Activated CD4-positive, alpha-beta T cell treated with anti-CD3 and anti-CD28 coated beads, Interleukin-10, Interleukin-2, amounts not matched to agents 100 ng/mL and 50 ng/mL, durations not matched to agents 16 hours and 8 hours (primary cell): ENCODE measurements at regions not wholly inside any gene's neighbourhood (a gene's known extent, or its start where the extent isn't known, plus 50 kb on each side); places are given as distances from the start of the nearest gene placed in this dataset.
A peak's percentile ranks its signal among the peaks of the same experiment; 100 is the strongest.

Experiments
- DNase-seq: peaks from one replicate; pipeline ENCODE4 v3.0.0-alpha.2; 2020

DNA sequence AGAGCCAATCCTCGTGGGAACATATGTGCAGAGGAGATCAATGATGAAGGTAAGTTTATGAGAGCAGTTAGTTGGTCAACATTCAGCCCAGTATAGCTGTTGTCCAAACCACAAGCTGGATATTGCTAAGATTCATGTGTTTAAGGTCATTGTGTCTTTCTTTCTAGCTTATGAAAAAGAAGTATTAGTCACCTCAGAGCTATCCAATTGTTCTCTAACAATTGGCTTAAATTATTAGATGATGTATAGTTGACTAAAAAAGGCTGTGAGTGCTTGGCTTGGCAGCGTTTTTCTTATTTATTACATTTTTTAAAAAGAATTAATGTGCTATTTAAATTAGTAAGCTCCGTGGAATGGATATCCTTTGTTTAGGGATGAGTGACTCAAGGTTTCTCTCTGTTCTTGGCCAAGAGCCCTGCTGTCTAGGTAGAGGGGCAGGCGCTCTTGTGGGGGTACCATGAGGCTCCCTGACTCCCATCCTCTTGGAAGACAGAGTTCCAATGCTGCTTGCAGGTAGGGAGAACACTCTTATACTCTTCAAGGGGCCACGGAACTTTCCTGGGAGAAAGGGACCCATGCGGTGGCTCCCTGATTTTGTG, 487.4 kb downstream of the IRX1 start:
- DNase-seq, result no peak

- DNase-seq, result no peak
Observed at GRCh38 chr5:4083591-4084337, 488.1 kb downstream of the IRX1 start.

- no peak for DNase-seq
Observed at GRCh38 chr5:4086081-4086480, 490.4 kb downstream of the IRX1 start.

DNA sequence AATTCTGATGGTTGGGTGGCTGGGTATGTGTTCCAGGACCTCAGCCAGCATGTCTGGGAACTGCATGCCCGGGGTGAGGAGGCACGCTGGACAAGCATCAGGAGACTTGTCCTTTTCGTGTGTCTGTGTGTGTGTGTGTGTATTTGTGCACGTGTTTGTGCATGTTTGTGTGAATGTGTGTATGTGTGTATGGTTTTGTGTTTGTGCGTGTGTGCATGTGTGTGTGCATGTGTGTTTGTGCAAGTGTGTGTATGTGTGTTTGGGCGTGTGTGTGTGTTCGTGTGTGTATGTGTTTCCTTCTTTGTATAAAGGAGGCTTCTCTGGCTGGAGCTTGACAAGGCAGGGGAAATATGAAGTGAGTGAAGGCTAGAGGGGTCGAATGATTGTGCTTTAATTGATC, 491.5 kb downstream of the IRX1 start:
- DNase-seq, result no peak

GRCh38 chr5:4089087-4089486, 493.5 kb downstream of the IRX1 start:
- no peak for DNase-seq

DNA sequence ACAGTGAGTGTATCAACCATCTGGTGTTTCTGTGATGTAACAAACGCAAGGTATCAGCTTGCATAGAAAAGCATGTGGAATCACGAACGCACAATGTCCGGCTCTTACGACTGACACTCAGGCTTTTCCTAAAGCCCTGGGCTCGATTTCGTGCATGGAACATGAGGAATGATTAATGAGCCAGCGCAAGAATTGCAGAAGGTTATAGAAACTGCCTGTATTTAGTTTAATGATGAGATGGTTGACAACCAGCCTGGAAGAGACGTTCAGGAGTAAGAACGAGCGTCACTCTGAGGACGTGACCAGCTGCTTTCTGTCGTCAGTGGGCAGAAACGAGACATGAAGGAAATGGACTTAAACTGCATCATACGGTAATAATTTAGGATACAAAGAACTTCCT, 497.6 kb downstream of the IRX1 start:
- DNase-seq, result no peak

DNA sequence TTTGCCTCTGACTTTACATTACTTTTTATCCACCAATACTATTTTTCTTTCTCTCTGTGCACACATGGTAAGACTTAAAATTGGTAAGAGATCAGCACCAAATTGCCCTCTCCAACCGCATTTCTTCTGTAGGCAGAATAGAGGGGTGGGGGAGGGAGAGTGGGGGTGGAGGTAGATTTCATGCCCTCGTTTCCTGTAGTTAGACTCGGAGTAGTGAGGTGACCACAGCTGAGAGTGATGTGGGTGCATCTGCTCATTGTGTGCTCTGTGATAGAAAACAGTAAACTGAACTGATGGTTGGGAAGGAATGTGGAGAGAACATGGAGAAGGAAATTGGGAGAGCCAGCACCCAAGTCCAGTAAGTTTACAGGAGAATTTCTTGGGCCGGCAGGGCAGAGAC, 498.3 kb downstream of the IRX1 start:
- no peak for DNase-seq

DNA sequence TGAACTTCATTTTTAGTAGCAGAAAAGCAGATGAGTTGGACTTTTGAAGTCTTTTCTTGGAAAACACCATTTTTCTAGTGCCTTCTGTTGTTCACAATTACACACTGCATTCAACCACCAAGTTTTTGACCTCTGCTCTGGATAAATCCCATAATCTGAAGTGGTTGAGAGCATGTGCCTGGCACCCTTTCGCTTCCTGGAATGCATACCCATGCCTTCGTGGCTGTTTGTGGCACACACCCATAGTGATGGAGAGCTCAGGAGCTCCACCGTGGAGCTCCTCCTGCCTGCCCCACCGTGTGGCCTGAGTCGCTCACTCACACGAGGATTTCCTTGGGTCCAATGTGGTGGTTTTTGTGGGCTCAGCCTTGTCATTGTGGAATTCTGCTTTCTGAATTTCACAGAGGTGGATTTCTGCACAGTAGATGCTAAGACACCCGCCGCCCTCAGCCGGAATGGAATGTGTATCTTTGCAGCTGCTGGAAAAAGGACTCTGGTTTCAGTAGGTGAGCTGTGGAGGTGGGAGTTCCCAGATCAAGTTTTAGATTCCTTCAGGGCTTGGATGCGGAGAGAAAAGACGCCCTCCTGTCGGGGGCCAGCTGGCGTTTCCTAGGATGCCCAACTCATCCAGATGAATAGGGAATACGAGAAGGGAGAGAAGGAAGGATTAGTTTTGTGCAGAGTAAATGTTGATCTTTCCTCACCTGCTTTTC, 500.4 kb downstream of the IRX1 start:
- no peak for DNase-seq

GRCh38 chr5:4097199-4097598, 501.6 kb downstream of the IRX1 start:
- DNase-seq, result no peak

DNA sequence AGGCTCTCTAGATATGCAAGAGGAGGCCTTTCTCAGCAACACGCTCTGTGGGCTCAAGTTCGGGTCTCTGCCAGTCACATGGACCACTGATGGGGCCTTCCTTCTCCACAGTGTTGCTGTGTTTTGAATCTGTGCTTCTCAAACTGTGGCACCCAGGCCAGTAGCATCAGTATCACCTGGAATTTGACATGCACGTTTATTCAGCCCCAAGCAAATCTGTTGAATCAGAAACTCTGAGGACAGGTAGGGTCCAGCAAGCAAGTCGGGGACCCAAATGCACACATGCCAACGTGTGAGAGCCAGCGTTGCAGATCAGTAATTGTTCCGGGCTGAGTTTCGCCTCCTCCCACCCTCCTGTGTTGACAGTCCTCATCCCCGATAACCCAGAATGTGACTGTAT, 502.6 kb downstream of the IRX1 start:
- no peak for DNase-seq

- no peak for DNase-seq
Observed at GRCh38 chr5:4099386-4099785, 503.8 kb downstream of the IRX1 start.

DNA sequence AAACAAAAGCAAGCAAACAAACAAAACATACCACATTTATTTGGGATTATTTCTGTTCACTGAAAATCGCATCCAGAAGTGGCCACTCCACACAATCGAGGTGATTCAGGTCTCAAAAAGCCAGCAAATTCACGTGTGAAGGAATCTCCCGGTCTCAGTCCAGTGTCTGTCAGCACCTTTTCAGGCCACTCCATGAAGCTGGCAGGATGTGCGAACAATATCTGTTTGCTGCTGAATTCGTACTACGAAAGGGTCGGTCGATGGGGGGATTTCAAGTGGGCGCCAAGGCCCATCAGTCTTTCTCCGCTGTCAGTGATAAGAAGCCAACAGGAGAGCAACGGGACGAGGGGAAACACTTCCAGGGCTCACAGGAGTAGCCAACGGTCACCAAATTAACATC, 505.1 kb downstream of the IRX1 start:
- DNase-seq, result no peak

DNA sequence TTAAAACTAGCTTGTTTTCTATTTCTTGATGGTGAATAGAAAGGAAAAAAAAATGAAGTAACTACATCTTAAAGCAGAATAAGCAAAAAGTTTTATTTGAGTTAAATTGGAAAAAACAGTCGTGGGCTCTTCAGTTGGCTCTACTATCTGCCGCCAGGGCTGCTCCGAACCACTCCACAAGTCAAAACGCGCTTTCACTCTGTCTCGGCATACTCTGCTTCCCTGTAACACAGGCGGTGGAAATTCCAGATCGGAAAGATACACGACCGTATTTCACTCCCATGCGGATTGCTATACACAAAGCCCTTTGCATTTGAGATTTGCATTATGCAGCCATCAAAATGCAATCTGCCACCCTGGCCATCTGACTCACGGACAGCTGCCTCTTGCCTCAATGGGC, 505.6 kb downstream of the IRX1 start:
- no peak for DNase-seq

DNA sequence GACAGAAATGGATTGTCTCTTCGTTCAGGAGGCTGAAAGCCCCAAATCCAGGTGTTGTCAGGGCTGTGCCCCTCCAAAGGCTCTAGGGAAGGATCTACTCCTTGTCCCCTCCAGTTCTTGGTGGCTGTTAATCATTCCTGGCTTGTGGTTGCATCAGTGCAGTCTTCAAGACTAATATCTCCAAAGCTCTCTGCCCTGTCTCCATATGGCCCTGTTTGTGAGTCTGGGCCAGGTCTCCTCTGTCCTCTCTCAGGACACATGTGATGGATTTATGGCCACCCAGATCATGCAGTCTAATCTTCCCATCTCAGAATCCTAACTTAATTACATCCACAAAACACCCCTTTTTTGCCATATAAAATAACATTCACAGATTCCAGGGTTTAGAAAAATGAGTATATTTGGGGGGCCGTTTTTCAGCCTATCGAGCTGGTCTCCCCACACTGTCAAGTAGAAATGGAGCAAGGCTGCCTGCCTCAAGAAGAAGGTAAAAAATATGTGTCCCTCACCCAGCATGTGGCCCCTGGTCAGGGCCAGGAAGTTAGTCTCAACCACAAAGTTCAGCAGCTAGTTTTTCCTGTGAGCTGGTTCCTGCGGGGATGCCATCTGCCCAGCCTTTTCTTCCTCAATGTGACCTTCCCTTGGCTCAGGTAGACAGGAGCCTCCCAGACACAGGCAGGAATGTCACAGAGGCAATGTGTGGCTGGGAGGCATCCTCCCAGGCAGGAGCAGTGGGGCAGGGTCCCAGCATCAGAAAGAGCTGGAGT, 509.4 kb downstream of the IRX1 start:
- DNase-seq, result no peak

GRCh38 chr5:4108690-4109089, 513.1 kb downstream of the IRX1 start:
- no peak for DNase-seq

DNA sequence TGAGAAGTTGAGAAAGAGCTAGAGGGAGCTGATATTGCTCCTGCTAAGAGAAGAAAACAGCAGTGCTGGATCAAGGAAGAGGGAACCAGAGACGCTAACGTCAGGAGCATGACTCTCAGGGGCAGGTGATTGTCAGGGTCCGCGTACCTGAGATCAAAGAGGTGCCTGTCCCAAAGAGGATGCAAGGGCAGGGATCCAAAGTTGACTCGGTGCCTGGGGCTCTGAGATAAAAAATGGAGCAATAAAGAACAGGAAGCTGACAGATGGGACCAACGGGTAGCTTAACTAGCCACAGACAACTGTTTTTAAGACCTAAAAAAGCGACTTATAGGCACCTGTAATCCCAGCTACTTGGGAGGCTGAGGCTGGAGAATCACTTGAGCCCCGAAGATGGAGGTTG, 517.8 kb downstream of the IRX1 start:
- DNase-seq, result no peak

GRCh38 chr5:4113905-4114304, 518.3 kb downstream of the IRX1 start:
- DNase-seq, result no peak

DNA sequence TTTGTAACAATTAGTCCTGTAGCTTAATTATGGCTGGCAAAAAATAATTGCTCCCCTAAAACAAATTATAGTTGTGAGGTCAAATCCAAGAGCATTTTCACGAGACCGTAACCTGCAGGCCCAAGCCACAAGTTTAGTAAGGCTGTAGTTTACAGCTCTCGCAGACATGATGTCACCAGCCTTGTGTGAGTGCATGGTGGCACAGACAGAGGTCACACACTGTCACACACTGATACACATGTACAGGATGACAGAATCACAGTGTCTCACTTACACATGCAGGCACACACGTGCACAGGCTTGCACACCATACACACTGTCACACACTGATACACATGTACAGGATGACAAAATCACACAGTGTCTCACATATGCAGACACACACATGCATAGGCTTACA, 518.8 kb downstream of the IRX1 start:
- no peak for DNase-seq

DNA sequence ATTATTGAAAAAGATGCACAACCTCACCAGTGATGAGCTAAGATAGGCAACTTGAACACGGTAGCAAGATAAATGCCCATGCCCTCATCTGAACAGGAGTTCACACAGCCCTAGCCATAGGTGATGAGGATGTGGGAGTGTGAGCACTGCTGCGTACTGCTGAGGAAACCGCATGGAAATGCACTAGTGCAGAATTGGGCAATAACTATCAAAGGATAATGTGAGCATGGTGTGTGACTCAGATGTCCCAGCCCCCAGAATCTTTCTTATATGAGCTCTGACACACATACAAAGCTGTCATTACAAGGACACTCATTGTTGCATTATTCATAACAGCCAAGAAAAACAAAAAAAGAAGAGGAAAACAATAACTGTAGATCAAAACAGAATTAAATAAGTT, 521.2 kb downstream of the IRX1 start:
- no peak for DNase-seq

GRCh38 chr5:4124221-4124970, 528.8 kb downstream of the IRX1 start:
- DNase-seq, result peak; percentile 6

DNA sequence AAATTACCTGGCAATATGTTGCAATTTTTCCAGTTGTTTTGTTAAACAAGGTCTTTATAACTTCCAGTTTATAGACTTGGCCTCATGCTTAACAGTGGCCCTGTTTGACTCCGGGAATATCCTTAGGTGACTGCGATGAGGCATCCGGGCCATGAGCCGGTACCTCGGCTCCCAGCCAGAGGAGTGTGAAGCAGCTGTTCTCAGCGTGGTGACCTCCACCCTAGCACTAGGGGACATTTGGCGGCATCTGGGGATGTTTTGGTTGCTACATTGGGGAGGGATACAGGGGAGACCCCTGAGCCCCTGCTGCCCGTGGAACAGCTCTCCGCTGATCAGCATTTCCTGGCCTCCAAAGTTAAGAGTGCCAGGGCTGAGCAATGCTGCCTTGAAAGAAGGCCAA, 533.4 kb downstream of the IRX1 start:
- no peak for DNase-seq

DNA sequence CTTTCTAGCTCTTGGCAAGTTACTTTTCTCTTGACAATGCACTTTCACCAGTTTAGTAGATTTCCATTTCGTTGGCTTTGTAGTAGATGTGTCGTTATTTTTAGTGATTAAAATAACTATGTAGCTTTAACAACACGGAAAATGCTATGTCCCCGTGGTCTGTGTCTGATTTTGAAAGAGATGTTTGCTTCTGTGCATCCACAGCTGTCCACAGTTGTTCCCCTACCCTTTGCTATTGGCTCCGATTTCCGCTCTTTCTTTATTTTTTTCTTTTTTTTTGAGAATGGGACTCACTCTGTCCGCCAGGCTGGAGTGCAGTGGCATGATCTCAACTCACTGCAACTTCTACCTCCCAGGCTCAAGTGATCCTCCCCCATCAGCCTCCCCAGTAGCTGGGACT, 533.9 kb downstream of the IRX1 start:
- DNase-seq, result no peak

DNA sequence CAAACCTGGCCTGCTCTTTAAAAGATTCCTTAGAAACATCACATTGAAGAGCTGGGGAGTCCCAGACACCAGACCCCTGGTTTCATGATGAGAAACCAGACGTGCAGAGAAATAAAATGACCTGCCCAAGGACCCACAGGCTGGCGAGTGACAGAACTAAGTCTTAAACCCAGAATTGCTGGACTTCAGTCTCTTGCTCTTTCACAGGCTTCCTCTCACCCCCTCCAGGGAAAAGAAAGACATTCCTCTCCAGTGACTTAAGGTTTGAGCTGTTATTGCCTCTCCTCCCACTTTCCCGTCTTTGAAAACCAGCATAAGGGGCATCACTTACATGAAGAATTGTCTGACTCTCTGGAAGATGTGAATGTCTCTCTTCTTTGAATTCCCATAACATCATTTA, 535.2 kb downstream of the IRX1 start:
- no peak for DNase-seq
